Stimulated activated CD4-positive, alpha-beta T cell treated with anti-CD3 and anti-CD28 coated beads, Interleukin-1b, Interleukin-23, amount 100 ng/mL, for 4 hours (primary cell): ENCODE measurements at regions not wholly inside any gene's neighbourhood (a gene's known extent, or its start where the extent isn't known, plus 50 kb on each side); places are given as distances from the start of the nearest gene placed in this dataset.
"Not testable (repeated sequence)": the region's sequence is repeated elsewhere in the genome, so short reads cannot be mapped to it uniquely, and the experiment has no call there.

Experiments
- DNase-seq, 2 donors: peaks; one replicate each; pipeline ENCODE4 v3.0.0-alpha.2; 2020; ENCODE audit warnings: low read depth in 2 of 2

- no peak for DNase-seq
Observed at GRCh38 chr11:25515576-25515975, 816.4 kb upstream of the ANO3 start.

- DNase-seq: no peak
Observed at GRCh38 chr11:25520459-25520858, 811.5 kb upstream of the ANO3 start.

GRCh38 chr11:25527841-25528240 lies 804.1 kb upstream of the ANO3 start:
- DNase-seq: no peak

GRCh38 chr11:25529572-25529971 lies 802.4 kb upstream of the ANO3 start:
- no peak for DNase-seq

GRCh38 chr11:25535467-25536272 lies 796.3 kb upstream of the ANO3 start:
- no peak for DNase-seq

GRCh38 chr11:25536289-25536688 lies 795.6 kb upstream of the ANO3 start:
- DNase-seq: no peak

- no peak for DNase-seq
Observed at GRCh38 chr11:25537393-25537792, 794.5 kb upstream of the ANO3 start.

GRCh38 chr11:25547292-25547691 lies 784.6 kb upstream of the ANO3 start:
- no peak for DNase-seq

GRCh38 chr11:25562417-25562816 lies 769.5 kb upstream of the ANO3 start:
- DNase-seq: no peak

- DNase-seq: no peak
Observed at GRCh38 chr11:25565846-25566245, 766.1 kb upstream of the ANO3 start.

GRCh38 chr11:25566298-25567200 lies 765.4 kb upstream of the ANO3 start:
- DNase-seq: no peak

GRCh38 chr11:25576320-25576719 lies 755.6 kb upstream of the ANO3 start:
- DNase-seq: no peak

GRCh38 chr11:25579554-25579953 lies 752.4 kb upstream of the ANO3 start:
- not testable (repeated sequence) for DNase-seq

GRCh38 chr11:25583596-25583995 lies 748.3 kb upstream of the ANO3 start:
- no peak for DNase-seq

GRCh38 chr11:25587496-25587895 lies 744.4 kb upstream of the ANO3 start:
- no peak for DNase-seq

GRCh38 chr11:25593221-25593620 lies 738.7 kb upstream of the ANO3 start:
- DNase-seq: no peak

GRCh38 chr11:25596701-25597100 lies 735.2 kb upstream of the ANO3 start:
- DNase-seq: no peak

- no peak for DNase-seq
Observed at GRCh38 chr11:25597696-25598095, 734.2 kb upstream of the ANO3 start.

- no peak for DNase-seq
Observed at GRCh38 chr11:25602149-25602548, 729.8 kb upstream of the ANO3 start.

- no peak for DNase-seq
Observed at GRCh38 chr11:25602959-25603358, 729.0 kb upstream of the ANO3 start.

GRCh38 chr11:25612806-25613205 lies 719.1 kb upstream of the ANO3 start:
- DNase-seq: no peak

- no peak for DNase-seq
Observed at GRCh38 chr11:25613451-25613850, 718.5 kb upstream of the ANO3 start.

- DNase-seq: no peak
Observed at GRCh38 chr11:25613865-25614264, 718.1 kb upstream of the ANO3 start.
